ENCODE measurements at regions not wholly inside any gene's neighbourhood (a gene's known extent, or its start where the extent isn't known, plus 50 kb on each side); places are given as distances from the start of the nearest gene placed in this dataset.

DNA sequence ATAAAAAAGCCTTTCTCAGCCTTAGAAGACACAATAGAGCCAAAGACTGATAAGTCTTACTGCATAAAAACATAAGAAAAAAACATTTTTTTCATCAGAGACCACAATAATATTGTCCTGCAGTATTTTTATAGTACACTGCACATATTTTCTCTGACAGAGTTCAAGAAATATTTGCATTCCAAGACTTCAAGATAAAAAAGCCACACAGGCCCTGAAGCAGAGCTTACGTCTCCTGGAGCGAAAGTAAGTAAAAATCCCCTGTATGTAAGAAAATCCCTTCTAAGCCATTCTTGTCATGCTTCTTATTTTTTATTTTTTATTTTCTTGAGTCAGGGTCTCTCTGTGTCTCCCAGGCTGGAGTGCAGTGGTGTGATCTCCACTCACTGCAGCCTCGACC lies 755.9 kb downstream of the LIG4 start:
- no peaks in the 10 kb centered on the region for H3K36me3 Mint-ChIP-seq (ENCODE audit: low read depth)
- CTCF ChIA-PET: interaction anchor here (1.0 kb wide), 1 partner anchor 148 kb away, joined by 3 read pairs; no protein-coding TSS in a partner anchor
- POLR2A ChIA-PET: no interaction called here
- H3K4me1 Mint-ChIP-seq: no peaks in the 10 kb centered on the region
- no peak overlapping the region for H3K27ac Mint-ChIP-seq
- no peak for DNase-seq
- H3K27me3 Mint-ChIP-seq: no peaks in the 10 kb centered on the region
- H3K4me3 Mint-ChIP-seq: no peak overlapping the region
- H3K9me3 Mint-ChIP-seq: no peaks in the 10 kb centered on the region

DNA sequence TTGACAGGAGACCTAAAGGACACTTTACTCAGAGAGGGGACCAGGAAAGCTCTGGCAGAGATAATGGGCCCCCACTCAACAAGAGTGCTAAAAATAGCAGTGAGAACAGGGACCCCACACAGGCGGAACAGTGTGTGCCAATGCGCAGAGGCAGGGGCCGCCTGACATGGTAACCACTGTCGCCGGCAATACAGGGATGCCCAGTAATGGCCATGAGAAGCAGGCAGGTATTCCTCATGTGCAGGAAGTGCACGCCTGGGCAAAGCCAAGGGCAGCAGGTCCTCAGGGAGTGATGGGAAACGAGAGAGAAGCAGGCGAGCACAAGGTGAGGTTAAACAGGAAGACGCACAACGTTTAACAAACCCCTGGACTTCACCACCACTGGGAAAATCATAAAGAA lies 757.1 kb downstream of the LIG4 start:
- no peak overlapping the region for H3K4me3 Mint-ChIP-seq

DNA sequence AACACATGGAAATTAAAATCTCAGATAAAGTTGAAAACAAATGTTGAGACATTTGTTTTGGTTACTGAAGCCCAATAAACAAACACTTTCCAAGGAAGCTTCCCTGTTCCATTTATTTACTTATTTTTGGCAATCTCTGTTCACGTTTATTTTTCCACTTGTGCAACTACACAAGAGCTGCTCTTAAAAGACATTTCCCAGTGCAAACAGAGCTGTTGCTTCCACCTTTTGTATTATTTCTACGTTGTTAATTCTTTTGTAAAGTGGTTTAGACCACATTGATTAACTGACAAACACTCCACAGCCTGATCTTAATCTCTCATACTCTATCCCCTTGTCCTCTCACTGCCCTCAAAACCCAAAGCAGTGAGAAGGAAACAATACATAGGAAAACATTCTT lies 757.6 kb downstream of the LIG4 start:
- Mint-ChIP-seq H3K4me1 (no peaks in the 10 kb centered on the region), H3K9me3 (peaks cover 3% of the 10 kb centered on the region), H3K36me3 (ENCODE audit: low read depth) (no peaks in the 10 kb centered on the region), H3K4me3 (no peak overlapping the region), H3K27ac (no peak overlapping the region), H3K27me3 (no peaks in the 10 kb centered on the region)
- DNase-seq: no peak
- ChIA-PET POLR2A (no interaction called here), CTCF (interaction anchor here (0.6 kb wide), 1 partner anchor 1758 kb away, joined by 4 read pairs; no protein-coding TSS in a partner anchor)

More for the DNA sequence above, 757.1 kb downstream of the LIG4 start:
- no peak for DNase-seq
- Mint-ChIP-seq H3K9me3 (peaks cover 3% of the 10 kb centered on the region), H3K36me3 (ENCODE audit: low read depth) (no peaks in the 10 kb centered on the region), H3K27me3 (no peaks in the 10 kb centered on the region), H3K27ac (no peak overlapping the region), H3K4me1 (no peaks in the 10 kb centered on the region)
- ChIA-PET CTCF (no interaction called here), POLR2A (no interaction called here)

DNA sequence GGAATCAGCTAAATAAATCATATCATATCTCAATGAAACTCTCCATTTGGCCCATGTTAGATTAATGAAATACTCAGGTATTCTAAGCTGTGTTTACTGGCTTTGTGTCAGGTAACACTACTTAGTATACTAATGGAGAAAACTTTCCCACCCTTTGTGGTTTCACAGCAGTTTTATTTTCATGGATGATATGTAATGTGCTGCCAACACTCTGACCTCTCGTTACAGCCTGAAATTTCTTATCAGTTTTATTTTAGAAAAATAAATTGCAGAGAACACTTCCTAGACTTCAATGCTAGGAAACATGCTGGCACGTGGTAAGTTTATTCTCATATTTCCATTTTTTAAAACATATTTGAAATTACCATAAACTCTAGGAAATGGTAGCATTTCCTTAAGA lies 758.9 kb downstream of the LIG4 start:
- ChIA-PET CTCF (no interaction called here), POLR2A (no interaction called here)
- Mint-ChIP-seq H3K4me1 (no peaks in the 10 kb centered on the region), H3K4me3 (no peak overlapping the region), H3K36me3 (ENCODE audit: low read depth) (no peaks in the 10 kb centered on the region), H3K9me3 (peaks cover 5% of the 10 kb centered on the region), H3K27ac (no peak overlapping the region), H3K27me3 (no peaks in the 10 kb centered on the region)
- no peak for DNase-seq

- Mint-ChIP-seq H3K4me3 (no peak overlapping the region), H3K36me3 (ENCODE audit: low read depth) (no peaks in the 10 kb centered on the region), H3K27me3 (no peaks in the 10 kb centered on the region), H3K27ac (no peak overlapping the region), H3K4me1 (peaks cover 3% of the 10 kb centered on the region), H3K9me3 (peaks cover 12% of the 10 kb centered on the region)
- CTCF ChIA-PET: no interaction called here
- POLR2A ChIA-PET: no interaction called here
- no peak for DNase-seq
Measured at GRCh38 chr13:107452833-107453232, 762.5 kb downstream of the LIG4 start.

DNA sequence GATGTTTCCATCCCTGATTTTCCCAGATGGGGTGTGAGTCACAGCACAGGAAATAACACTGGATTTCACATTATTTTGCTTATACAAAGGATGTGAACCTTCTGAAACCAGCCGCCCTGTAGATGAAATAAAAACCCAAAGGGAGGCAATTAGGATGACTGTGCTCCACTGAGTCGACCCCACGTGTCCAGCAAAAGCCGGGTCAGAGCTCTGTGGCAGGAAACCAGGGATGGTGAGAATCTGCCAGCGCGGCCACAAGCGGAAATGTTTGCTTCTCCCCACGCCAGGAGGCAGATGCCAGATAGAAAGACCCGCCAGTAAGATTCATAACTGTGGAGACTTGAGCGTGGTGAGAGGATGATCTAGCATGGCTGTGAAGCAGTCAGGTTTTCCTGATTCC lies 764.4 kb downstream of the LIG4 start:
- Mint-ChIP-seq H3K4me1 (peaks cover 3% of the 10 kb centered on the region), H3K27me3 (no peaks in the 10 kb centered on the region), H3K9me3 (peaks cover 12% of the 10 kb centered on the region), H3K4me3 (no peak overlapping the region), H3K36me3 (ENCODE audit: low read depth) (no peaks in the 10 kb centered on the region), H3K27ac (no peak overlapping the region)
- CTCF ChIA-PET: no interaction called here
- DNase-seq: no peak
- POLR2A ChIA-PET: no interaction called here

GRCh38 chr13:107450431-107450830 lies 764.9 kb downstream of the LIG4 start:
- ChIA-PET POLR2A (no interaction called here), CTCF (no interaction called here)
- H3K9me3 Mint-ChIP-seq: peaks cover 12% of the 10 kb centered on the region
- no peaks in the 10 kb centered on the region for H3K27me3 Mint-ChIP-seq
- H3K36me3 Mint-ChIP-seq (ENCODE audit: low read depth): no peaks in the 10 kb centered on the region
- DNase-seq: no peak
- H3K27ac Mint-ChIP-seq: no peak overlapping the region
- H3K4me1 Mint-ChIP-seq: peaks cover 3% of the 10 kb centered on the region
- H3K4me3 Mint-ChIP-seq: no peak overlapping the region

DNA sequence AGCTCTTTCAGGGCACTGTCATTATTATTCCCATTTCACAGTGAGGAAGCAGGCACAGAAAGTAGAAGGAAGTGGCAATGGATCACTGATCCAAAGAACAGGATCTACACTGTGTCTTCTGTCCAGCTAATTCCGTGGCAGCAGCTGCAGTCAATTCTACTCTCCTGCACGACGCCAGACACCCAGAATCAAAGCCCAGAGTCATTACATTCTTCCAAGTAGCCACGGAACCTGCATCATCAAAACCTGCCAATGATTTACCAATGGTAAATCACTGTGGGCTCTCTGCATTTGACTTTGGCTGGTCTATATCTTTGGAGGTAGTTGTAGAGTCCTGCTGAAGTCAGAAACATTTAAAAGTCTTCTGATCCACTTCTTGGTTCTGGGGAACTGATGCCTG lies 767.7 kb downstream of the LIG4 start:
- DNase-seq: no peak
- Mint-ChIP-seq H3K36me3 (ENCODE audit: low read depth) (no peaks in the 10 kb centered on the region), H3K9me3 (peaks cover 10% of the 10 kb centered on the region), H3K4me1 (peaks cover 3% of the 10 kb centered on the region), H3K4me3 (no peak overlapping the region), H3K27ac (no peak overlapping the region), H3K27me3 (no peaks in the 10 kb centered on the region)
- CTCF ChIA-PET: no interaction called here
- POLR2A ChIA-PET: no interaction called here

- Mint-ChIP-seq H3K36me3 (ENCODE audit: low read depth) (no peaks in the 10 kb centered on the region), H3K4me1 (no peaks in the 10 kb centered on the region), H3K27ac (no peak overlapping the region), H3K27me3 (no peaks in the 10 kb centered on the region), H3K4me3 (no peak overlapping the region), H3K9me3 (no peaks in the 10 kb centered on the region)
- ChIA-PET CTCF (no interaction called here), POLR2A (no interaction called here)
- no peak for DNase-seq
Measured at GRCh38 chr13:107441279-107441678, 774.1 kb downstream of the LIG4 start.

- Mint-ChIP-seq H3K27ac (no peak overlapping the region), H3K36me3 (ENCODE audit: low read depth) (no peaks in the 10 kb centered on the region), H3K4me3 (no peak overlapping the region), H3K4me1 (no peaks in the 10 kb centered on the region), H3K27me3 (no peaks in the 10 kb centered on the region), H3K9me3 (no peaks in the 10 kb centered on the region)
- POLR2A ChIA-PET: no interaction called here
- CTCF ChIA-PET: no interaction called here
- no peak for DNase-seq
Measured at GRCh38 chr13:107438251-107438650, 777.1 kb downstream of the LIG4 start.

DNA sequence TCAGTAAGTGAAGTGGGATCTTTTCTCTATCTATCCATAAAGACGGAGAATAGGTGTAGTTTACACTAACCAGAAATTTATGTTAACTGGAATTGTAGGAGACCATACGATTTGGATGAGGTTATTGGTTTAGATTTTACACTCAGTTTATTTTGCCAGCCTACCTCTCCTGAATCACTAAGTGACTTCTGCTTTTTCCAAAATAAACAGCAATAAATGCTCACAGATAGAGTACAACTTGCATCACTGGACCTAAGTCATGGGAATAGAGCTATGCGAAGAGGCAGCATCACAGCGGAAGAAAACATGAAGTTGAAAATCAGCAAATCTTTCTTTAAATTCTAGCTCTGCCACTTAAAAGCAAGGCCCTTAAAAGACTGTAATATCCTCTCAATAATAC lies 781.0 kb downstream of the LIG4 start:
- Mint-ChIP-seq H3K4me1 (no peaks in the 10 kb centered on the region), H3K27ac (no peak overlapping the region), H3K9me3 (no peaks in the 10 kb centered on the region), H3K4me3 (no peak overlapping the region), H3K27me3 (no peaks in the 10 kb centered on the region), H3K36me3 (ENCODE audit: low read depth) (no peaks in the 10 kb centered on the region)
- ChIA-PET CTCF (no interaction called here), POLR2A (no interaction called here)
- DNase-seq: no peak

DNA sequence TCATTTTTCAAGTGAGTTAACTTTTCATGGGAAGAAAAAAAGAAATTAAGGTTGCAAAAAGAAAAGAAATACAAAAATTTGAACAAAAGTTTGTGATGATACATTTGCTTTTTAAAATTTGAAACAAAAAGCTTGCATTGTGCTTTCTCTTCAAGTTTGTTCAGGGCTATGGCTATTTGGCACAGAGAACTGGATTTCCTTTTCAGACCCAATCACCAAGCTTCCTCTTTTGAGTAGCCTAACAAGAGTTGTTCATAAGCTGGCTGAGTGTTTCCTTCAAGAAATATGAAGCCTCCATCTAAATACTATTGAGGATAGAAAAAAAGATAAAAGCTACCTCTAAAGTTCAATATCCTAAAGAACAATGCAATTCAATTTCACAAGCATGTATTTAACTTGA lies 787.8 kb downstream of the LIG4 start:
- Mint-ChIP-seq H3K36me3 (ENCODE audit: low read depth) (peaks cover 1% of the 10 kb centered on the region), H3K4me3 (no peak overlapping the region), H3K27me3 (no peaks in the 10 kb centered on the region), H3K27ac (no peak overlapping the region), H3K4me1 (peaks cover 5% of the 10 kb centered on the region), H3K9me3 (no peaks in the 10 kb centered on the region)
- no peak for DNase-seq
- ChIA-PET CTCF (no interaction called here), POLR2A (no interaction called here)

- no peak overlapping the region for H3K27ac Mint-ChIP-seq
- ChIA-PET POLR2A (no interaction called here), CTCF (no interaction called here)
- H3K36me3 Mint-ChIP-seq (ENCODE audit: low read depth): peaks cover 2% of the 10 kb centered on the region
- H3K9me3 Mint-ChIP-seq: no peaks in the 10 kb centered on the region
- H3K27me3 Mint-ChIP-seq: no peaks in the 10 kb centered on the region
- H3K4me3 Mint-ChIP-seq: no peak overlapping the region
- H3K4me1 Mint-ChIP-seq: peaks cover 5% of the 10 kb centered on the region
- no peak for DNase-seq
Measured at GRCh38 chr13:107422421-107422820, 792.9 kb downstream of the LIG4 start.

DNA sequence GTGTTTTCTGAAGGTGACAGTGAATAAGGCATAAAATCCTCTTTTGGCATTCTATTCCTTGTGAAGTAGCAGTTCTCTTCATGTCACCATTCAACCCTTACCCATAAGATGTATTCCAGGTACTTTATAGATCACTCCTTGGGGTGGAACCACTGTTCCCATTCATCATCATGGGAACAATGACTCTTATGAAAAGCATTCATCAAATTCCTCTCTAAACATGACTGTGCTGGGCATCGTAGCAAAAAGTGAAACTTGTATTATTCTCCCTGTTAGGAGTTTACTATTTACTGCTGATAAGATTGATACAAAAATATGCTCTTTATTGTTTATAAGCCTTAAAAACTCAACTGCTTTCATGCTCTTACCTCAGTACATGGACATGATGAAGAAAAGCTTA lies 793.4 kb downstream of the LIG4 start:
- no peak for DNase-seq
- H3K4me3 Mint-ChIP-seq: no peak overlapping the region
- ChIA-PET POLR2A (no interaction called here), CTCF (no interaction called here)
- peaks cover 5% of the 10 kb centered on the region for H3K4me1 Mint-ChIP-seq
- no peaks in the 10 kb centered on the region for H3K9me3 Mint-ChIP-seq
- no peak overlapping the region for H3K27ac Mint-ChIP-seq
- H3K36me3 Mint-ChIP-seq (ENCODE audit: low read depth): peaks cover 2% of the 10 kb centered on the region
- no peaks in the 10 kb centered on the region for H3K27me3 Mint-ChIP-seq

- H3K4me1 Mint-ChIP-seq: peaks cover 5% of the 10 kb centered on the region
- no peak for DNase-seq
- H3K36me3 Mint-ChIP-seq (ENCODE audit: low read depth): peaks cover 2% of the 10 kb centered on the region
- H3K27ac Mint-ChIP-seq: no peak overlapping the region
- ChIA-PET POLR2A (no interaction called here), CTCF (no interaction called here)
- H3K27me3 Mint-ChIP-seq: no peaks in the 10 kb centered on the region
- H3K4me3 Mint-ChIP-seq: no peak overlapping the region
- no peaks in the 10 kb centered on the region for H3K9me3 Mint-ChIP-seq
Measured at GRCh38 chr13:107421028-107421427, 794.3 kb downstream of the LIG4 start.
